CD4-positive, CD25-positive, alpha-beta regulatory T cell (primary cell): ENCODE measurements at regions not wholly inside any gene's neighbourhood (a gene's known extent, or its start where the extent isn't known, plus 50 kb on each side); places are given as distances from the start of the nearest gene placed in this dataset.

Experiments used
- ATAC-seq, 2 donors: fragments of 150-1000 bp; cut with Tn5 transposase; one replicate each; pipeline ENCODE4 v1.10.0; 2021; ENCODE audit warnings: low read depth in 2 of 2, moderate number of reproducible peaks in 2 of 2, moderate library complexity in 1 of 2
- DNase-seq, 3 donors: peaks; one replicate each; pipeline versions ENCODE4 v3.0.0 to v3.0.0-alpha.2; 2012 to 2022; ENCODE audit warnings: mixed read lengths in 1 of 3
- H3K27ac ChIP-seq: one replicate; pipeline ENCODE4 v1.7.0; 2013; ENCODE audit warnings: mild to moderate bottlenecking, low read length; ENCODE audit not compliant: insufficient read depth, poor library complexity, severe bottlenecking
- H3K27me3 ChIP-seq: one replicate; pipeline ENCODE4 v1.7.0; 2013; ENCODE audit warnings: low read length; ENCODE audit not compliant: control insufficient read depth, insufficient read depth
- H3K36me3 ChIP-seq: one replicate; pipeline ENCODE4 v1.7.0; 2013; ENCODE audit warnings: mild to moderate bottlenecking, low read length, moderate library complexity; ENCODE audit not compliant: control insufficient read depth, insufficient read depth
- H3K4me1 ChIP-seq: 2 replicates; pipeline ENCODE4 v1.7.0; 2013; ENCODE audit warnings: mild to moderate bottlenecking, low read length; ENCODE audit not compliant: insufficient read depth, control insufficient read depth, poor library complexity, severe bottlenecking
- H3K4me3 ChIP-seq: one replicate; pipeline ENCODE4 v1.7.0; 2013; ENCODE audit warnings: low read depth, mild to moderate bottlenecking, low read length, moderate library complexity
- H3K9me3 ChIP-seq, 2 experiments: 1 replicate in 1 of 2; 2 replicates in 1 of 2; pipeline ENCODE4 v1.7.0; 2013; ENCODE audit warnings: low read length in 2 of 2, mild to moderate bottlenecking in 1 of 2, moderate library complexity in 1 of 2; ENCODE audit not compliant: control insufficient read depth in 2 of 2
- H3K27ac Mint-ChIP-seq, 3 donors: one replicate each; pipeline ENCODE4 v1.8.0; 2020 to 2022; ENCODE audit warnings: mild to moderate bottlenecking in 3 of 3, mixed read lengths in 3 of 3, moderate library complexity in 2 of 3
- H3K27me3 Mint-ChIP-seq: one replicate; pipeline ENCODE4 v1.8.0; 2022; ENCODE audit warnings: mild to moderate bottlenecking, mixed read lengths
- H3K36me3 Mint-ChIP-seq: one replicate; pipeline ENCODE4 v1.8.0; 2020; ENCODE audit warnings: mixed read lengths
- H3K4me1 Mint-ChIP-seq, 4 donors: one replicate each; pipeline ENCODE4 v1.8.0; 2020 to 2022; ENCODE audit warnings: mixed read lengths in 4 of 4, mild to moderate bottlenecking in 1 of 4
- H3K4me3 Mint-ChIP-seq, 4 donors: one replicate each; pipeline ENCODE4 v1.8.0; 2020 to 2022; ENCODE audit warnings: mild to moderate bottlenecking in 4 of 4, mixed read lengths in 4 of 4, moderate library complexity in 3 of 4
- H3K9me3 Mint-ChIP-seq, 7 donors: one replicate each; pipeline ENCODE4 v1.8.0; 2020 to 2022; ENCODE audit warnings: mixed read lengths in 7 of 7, mild to moderate bottlenecking in 3 of 7, moderate library complexity in 2 of 7

- Histone ChIP-seq H3K36me3 (no peaks in the 10 kb centered on the region), H3K4me3 (no peak overlapping the region), H3K27me3 (no peaks in the 10 kb centered on the region), H3K4me1 (no peaks in the 10 kb centered on the region), H3K27ac (no peak overlapping the region), H3K9me3 (no peaks in the 10 kb centered on the region)
- Mint-ChIP-seq H3K4me1 (peaks cover 0 to 11% (median 0%) of the 10 kb centered on the region in 4 donors), H3K27ac (peak overlapping the region in 1 of 3 donors; percentile 23), H3K36me3 (no peaks in the 10 kb centered on the region), H3K4me3 (no peak overlapping the region), H3K9me3 (peaks cover 0 to 2% (median 0%) of the 10 kb centered on the region in 7 donors), H3K27me3 (no peaks in the 10 kb centered on the region)
- DNase-seq (no peak), ATAC-seq (no peak)
These were observed 372.8 kb upstream of the MYT1L start for GRCh38 chr2:2703762-2704427.

DNA sequence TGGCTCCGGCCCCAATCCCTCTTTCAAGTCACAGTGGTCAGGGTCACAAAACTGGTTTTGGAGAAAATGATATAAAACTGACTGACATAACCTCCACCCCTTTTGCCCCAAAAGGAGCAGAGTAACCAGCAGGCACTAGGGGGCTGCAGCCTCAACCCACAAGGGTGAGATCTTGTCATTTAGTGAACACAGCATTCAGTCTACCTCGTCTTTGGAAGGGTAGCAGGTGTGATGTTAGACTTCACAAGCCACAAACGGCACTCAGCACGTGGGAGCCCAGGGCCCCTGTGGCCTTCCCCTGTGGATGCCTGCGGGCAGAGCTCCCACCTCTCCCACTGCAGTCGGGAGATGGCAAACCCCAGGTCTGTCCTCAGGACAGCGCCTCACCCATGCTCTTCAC is 372.1 kb upstream of the MYT1L start:
- Histone ChIP-seq H3K27ac (no peak overlapping the region), H3K4me1 (no peaks in the 10 kb centered on the region), H3K36me3 (no peaks in the 10 kb centered on the region), H3K4me3 (no peak overlapping the region), H3K9me3 (no peaks in the 10 kb centered on the region), H3K27me3 (no peaks in the 10 kb centered on the region)
- Mint-ChIP-seq H3K36me3 (no peaks in the 10 kb centered on the region), H3K27ac (no peak overlapping the region), H3K4me3 (no peak overlapping the region), H3K4me1 (peaks cover 0 to 11% (median 0%) of the 10 kb centered on the region in 4 donors), H3K27me3 (no peaks in the 10 kb centered on the region), H3K9me3 (peaks cover 0 to 2% (median 0%) of the 10 kb centered on the region in 7 donors)
- DNase-seq (no peak), ATAC-seq (no peak)

DNA sequence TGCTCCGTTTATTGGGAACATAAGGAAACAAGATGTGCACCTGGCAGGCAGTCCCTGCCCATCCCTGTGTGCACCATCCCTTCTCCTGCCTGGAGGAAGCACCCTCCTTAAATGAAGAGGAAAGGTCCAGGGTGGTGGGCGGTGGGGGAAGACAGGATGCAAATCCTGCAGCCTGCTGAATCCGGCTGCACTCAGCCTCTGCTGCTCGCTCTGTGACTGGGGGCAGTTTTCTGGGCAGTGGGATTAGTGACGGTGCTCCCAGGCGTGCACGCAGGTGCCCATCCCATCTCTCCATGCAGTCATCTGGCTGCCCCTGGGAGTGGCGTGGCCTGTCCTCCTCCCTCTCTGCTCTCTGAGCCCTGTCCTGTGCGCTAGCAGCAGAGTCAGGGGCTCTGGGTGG is 371.3 kb upstream of the MYT1L start:
- H3K9me3 ChIP-seq = no peaks in the 10 kb centered on the region
- DNase-seq (no peak), ATAC-seq (no peak)
- no peak overlapping the region for H3K27ac ChIP-seq
- H3K4me3 Mint-ChIP-seq = no peak overlapping the region
- peaks cover 0 to 2% (median 0%) of the 10 kb centered on the region in 7 donors for H3K9me3 Mint-ChIP-seq
- peaks cover 0 to 11% (median 0%) of the 10 kb centered on the region in 4 donors for H3K4me1 Mint-ChIP-seq
- H3K27me3 Mint-ChIP-seq = no peaks in the 10 kb centered on the region
- no peak overlapping the region for H3K27ac Mint-ChIP-seq
- H3K4me1 ChIP-seq = no peaks in the 10 kb centered on the region
- H3K36me3 Mint-ChIP-seq = no peaks in the 10 kb centered on the region
- H3K36me3 ChIP-seq = no peaks in the 10 kb centered on the region
- H3K27me3 ChIP-seq = no peaks in the 10 kb centered on the region
- no peak overlapping the region for H3K4me3 ChIP-seq

DNA sequence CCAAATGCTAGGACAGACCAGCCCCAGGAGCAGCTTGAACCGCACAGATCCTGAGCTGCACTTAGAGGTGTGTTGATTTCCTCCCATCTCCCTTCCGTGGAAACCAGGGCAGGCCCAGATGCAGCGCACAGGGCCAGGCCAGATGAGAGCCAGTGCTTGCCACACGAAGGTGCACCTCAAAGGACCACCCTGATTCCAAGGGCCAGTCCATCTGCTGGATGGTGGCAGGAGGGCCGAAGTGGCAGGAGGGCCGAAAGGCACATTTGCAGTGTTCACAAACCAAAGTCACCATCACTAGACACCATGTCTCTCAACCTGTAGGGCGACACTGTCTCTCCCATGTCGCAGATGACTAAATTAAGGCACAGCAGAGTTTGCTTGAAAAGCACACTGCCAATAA is 370.7 kb upstream of the MYT1L start:
- Histone ChIP-seq H3K4me3 (no peak overlapping the region), H3K4me1 (no peaks in the 10 kb centered on the region), H3K27me3 (no peaks in the 10 kb centered on the region), H3K9me3 (no peaks in the 10 kb centered on the region), H3K27ac (no peak overlapping the region), H3K36me3 (no peaks in the 10 kb centered on the region)
- Mint-ChIP-seq H3K27ac (no peak overlapping the region), H3K4me1 (peaks cover 0 to 11% (median 0%) of the 10 kb centered on the region in 4 donors), H3K4me3 (no peak overlapping the region), H3K27me3 (no peaks in the 10 kb centered on the region), H3K9me3 (peaks cover 0 to 2% (median 0%) of the 10 kb centered on the region in 7 donors), H3K36me3 (no peaks in the 10 kb centered on the region)
- no peak for DNase-seq
- no peak for ATAC-seq

DNA sequence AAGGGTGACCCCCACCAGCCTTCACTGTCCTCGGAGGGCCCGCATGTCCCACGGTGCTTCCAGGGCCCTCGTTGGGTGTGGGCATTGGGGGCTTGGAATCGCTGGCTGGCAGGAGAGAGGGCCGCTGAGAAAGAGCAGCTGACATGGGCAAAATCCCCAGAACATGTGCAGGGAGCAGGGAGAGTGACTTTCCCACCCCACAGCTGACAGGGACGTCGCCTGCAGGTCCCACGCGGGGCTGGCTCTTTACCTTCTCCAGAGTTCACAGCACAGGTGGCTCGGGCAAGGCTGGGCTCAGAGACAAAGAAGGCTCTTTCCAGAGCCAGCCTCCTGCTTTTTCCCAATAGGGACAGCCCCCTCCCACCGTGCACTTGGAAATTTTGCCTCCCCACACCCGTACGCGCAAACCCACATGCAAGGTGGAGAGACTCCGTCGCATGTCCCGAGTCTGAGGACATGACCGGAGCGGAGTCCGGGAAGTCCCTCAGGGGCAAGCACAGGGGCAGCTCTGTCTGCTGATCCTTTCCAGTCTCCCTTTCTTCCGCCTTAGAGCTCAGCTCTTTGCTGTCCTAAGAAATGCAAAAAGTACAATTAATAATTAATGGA is 370.2 kb upstream of the MYT1L start:
- Mint-ChIP-seq H3K27ac (no peak overlapping the region), H3K4me3 (no peak overlapping the region), H3K9me3 (peaks cover 0 to 2% (median 0%) of the 10 kb centered on the region in 7 donors), H3K4me1 (peaks cover 0 to 11% (median 0%) of the 10 kb centered on the region in 4 donors), H3K27me3 (no peaks in the 10 kb centered on the region), H3K36me3 (no peaks in the 10 kb centered on the region)
- DNase-seq = no peak
- H3K9me3 ChIP-seq = no peaks in the 10 kb centered on the region
- H3K36me3 ChIP-seq = no peaks in the 10 kb centered on the region
- no peak overlapping the region for H3K4me3 ChIP-seq
- no peaks in the 10 kb centered on the region for H3K4me1 ChIP-seq
- H3K27ac ChIP-seq = no peak overlapping the region
- ATAC-seq = no peak
- no peaks in the 10 kb centered on the region for H3K27me3 ChIP-seq

DNA sequence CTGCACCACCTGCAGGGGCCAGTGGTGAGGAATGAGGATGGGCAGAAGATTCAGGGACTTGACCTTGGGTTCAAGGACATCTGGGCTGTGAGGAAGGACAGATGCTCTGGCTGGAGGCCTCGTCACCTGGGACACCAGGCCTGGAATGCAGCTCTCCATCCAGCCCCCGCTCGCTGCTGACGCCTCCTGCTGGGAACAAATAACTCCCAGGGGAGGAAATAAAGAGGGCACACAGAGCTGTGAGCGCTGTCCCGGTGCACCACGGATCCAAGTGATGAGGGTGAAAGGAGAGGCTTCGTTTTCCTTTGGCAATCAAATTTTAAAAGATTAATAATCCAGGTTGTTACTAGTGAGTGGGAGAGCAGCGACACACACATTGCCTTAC is 368.0 kb upstream of the MYT1L start:
- Histone ChIP-seq H3K4me3 (no peak overlapping the region), H3K4me1 (no peaks in the 10 kb centered on the region), H3K27me3 (no peaks in the 10 kb centered on the region), H3K27ac (no peak overlapping the region), H3K9me3 (no peaks in the 10 kb centered on the region), H3K36me3 (no peaks in the 10 kb centered on the region)
- Mint-ChIP-seq H3K4me3 (no peak overlapping the region), H3K4me1 (no peaks in the 10 kb centered on the region), H3K27ac (no peak overlapping the region), H3K36me3 (no peaks in the 10 kb centered on the region), H3K27me3 (no peaks in the 10 kb centered on the region), H3K9me3 (peaks cover 0 to 2% (median 0%) of the 10 kb centered on the region in 7 donors)
- DNase-seq (no peak), ATAC-seq (no peak)

DNA sequence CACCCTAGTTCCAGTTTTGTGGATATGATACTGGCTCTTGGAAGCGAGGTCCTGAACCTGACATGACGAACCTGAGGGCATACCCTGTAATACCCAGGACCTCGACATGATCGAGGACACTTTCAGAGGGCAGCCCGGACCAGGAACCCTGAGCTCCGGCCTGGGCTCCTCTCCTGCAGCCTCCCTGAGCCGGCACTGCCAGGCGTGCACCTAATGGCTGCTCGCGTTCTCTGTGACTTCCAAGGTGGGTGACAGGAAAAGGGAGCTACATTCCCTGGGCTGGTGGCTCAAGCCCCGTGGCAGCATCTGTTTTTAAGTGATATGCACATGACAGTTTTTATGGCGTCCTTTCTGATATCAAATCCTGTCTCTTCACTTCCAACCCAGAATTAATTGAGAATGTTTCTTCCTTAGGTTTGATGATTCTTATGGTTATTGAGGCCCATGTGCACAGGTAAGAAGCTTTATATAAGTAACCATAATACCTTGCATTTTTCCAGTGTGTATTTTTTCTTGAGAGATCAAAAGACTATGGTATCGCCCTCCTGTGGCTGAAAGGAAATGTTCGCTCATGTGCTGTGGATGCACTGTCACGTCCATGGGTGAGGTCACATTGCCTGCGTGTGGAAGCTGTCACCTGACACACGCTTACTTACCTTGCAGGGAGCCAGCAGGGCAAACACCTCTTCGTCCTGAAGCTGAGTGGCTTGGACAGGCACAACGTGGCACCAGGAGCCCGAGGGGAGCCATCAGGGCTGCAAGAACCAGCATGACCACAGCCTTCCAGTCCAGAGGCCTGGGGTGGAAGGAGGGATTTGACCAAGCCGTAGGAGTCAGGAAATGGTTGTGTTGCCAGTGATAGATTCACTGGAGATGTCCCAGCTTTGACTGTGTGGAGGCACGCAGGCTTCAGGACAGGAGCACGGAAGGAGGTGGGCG is 367.4 kb upstream of the MYT1L start:
- no peak overlapping the region for H3K4me3 Mint-ChIP-seq
- Histone ChIP-seq H3K9me3 (no peaks in the 10 kb centered on the region), H3K4me1 (no peaks in the 10 kb centered on the region), H3K27ac (no peak overlapping the region), H3K4me3 (no peak overlapping the region), H3K36me3 (no peaks in the 10 kb centered on the region), H3K27me3 (no peaks in the 10 kb centered on the region)
- no peaks in the 10 kb centered on the region for H3K4me1 Mint-ChIP-seq
- peak in 1 of 3 donors; percentile 35 for DNase-seq
- H3K9me3 Mint-ChIP-seq = no peaks in the 10 kb centered on the region
- H3K27ac Mint-ChIP-seq = no peak overlapping the region
- no peak for ATAC-seq
- H3K36me3 Mint-ChIP-seq = no peaks in the 10 kb centered on the region
- no peaks in the 10 kb centered on the region for H3K27me3 Mint-ChIP-seq
